ENCODE measurements at regions not wholly inside any gene's neighbourhood (a gene's known extent, or its start where the extent isn't known, plus 50 kb on each side); places are given as distances from the start of the nearest gene placed in this dataset.

- DNase-seq (ENCODE audit: low read depth in 2 of 2): no peak
These were observed 393.9 kb downstream of the BCL11A start for GRCh38 chr2:60159519-60159918.

- no peak for DNase-seq (ENCODE audit: low read depth in 2 of 2)
These were observed 395.2 kb downstream of the BCL11A start for GRCh38 chr2:60158262-60158661.

- no peak for DNase-seq (ENCODE audit: low read depth in 2 of 2)
These were observed 396.2 kb downstream of the BCL11A start for GRCh38 chr2:60157283-60157682.

- DNase-seq (ENCODE audit: low read depth in 2 of 2): no peak
These were observed 399.3 kb downstream of the BCL11A start for GRCh38 chr2:60154142-60154541.

- DNase-seq (ENCODE audit: low read depth in 2 of 2): peak in 1 of 2 donors; percentile 3
These were observed 401.1 kb downstream of the BCL11A start for GRCh38 chr2:60152226-60152833.

- no peak for DNase-seq (ENCODE audit: low read depth in 2 of 2)
These were observed 404.3 kb downstream of the BCL11A start for GRCh38 chr2:60149176-60149575.

- DNase-seq (ENCODE audit: low read depth in 2 of 2): no peak
These were observed 404.7 kb downstream of the BCL11A start for GRCh38 chr2:60148716-60149115.

GRCh38 chr2:60140185-60140584 is 413.3 kb downstream of the BCL11A start:
- DNase-seq (ENCODE audit: low read depth in 2 of 2): no peak

GRCh38 chr2:60136913-60137312 is 416.5 kb downstream of the BCL11A start:
- DNase-seq (ENCODE audit: low read depth in 2 of 2): no peak

- DNase-seq (ENCODE audit: low read depth in 2 of 2): no peak
These were observed 426.3 kb downstream of the BCL11A start for GRCh38 chr2:60127191-60127590.

GRCh38 chr2:60125611-60126426 is 427.6 kb downstream of the BCL11A start:
- no peak for DNase-seq (ENCODE audit: low read depth in 2 of 2)

- DNase-seq (ENCODE audit: low read depth in 2 of 2): no peak
These were observed 433.7 kb downstream of the BCL11A start for GRCh38 chr2:60119778-60120177.

- DNase-seq (ENCODE audit: low read depth in 2 of 2): no peak
These were observed 434.5 kb downstream of the BCL11A start for GRCh38 chr2:60118917-60119316.

GRCh38 chr2:60118061-60118460 is 435.4 kb downstream of the BCL11A start:
- no peak for DNase-seq (ENCODE audit: low read depth in 2 of 2)

- no peak for DNase-seq (ENCODE audit: low read depth in 2 of 2)
These were observed 437.1 kb downstream of the BCL11A start for GRCh38 chr2:60116161-60116875.

- no peak for DNase-seq (ENCODE audit: low read depth in 2 of 2)
These were observed 443.7 kb downstream of the BCL11A start for GRCh38 chr2:60109744-60110143.

GRCh38 chr2:60106836-60107529 is 446.5 kb downstream of the BCL11A start:
- no peak for DNase-seq (ENCODE audit: low read depth in 2 of 2)

GRCh38 chr2:60105906-60106305 is 447.5 kb downstream of the BCL11A start:
- no peak for DNase-seq (ENCODE audit: low read depth in 2 of 2)

- DNase-seq (ENCODE audit: low read depth in 2 of 2): no peak
These were observed 448.6 kb downstream of the BCL11A start for GRCh38 chr2:60104514-60105505.

- DNase-seq (ENCODE audit: low read depth in 2 of 2): no peak
These were observed 453.4 kb downstream of the BCL11A start for GRCh38 chr2:60100034-60100433.

GRCh38 chr2:60098996-60099395 is 454.5 kb downstream of the BCL11A start:
- no peak for DNase-seq (ENCODE audit: low read depth in 2 of 2)

All from stimulated activated CD4-positive, alpha-beta T cell treated with anti-CD3 and anti-CD28 coated beads, Interleukin-1b, Interleukin-23, amount 100 ng/mL, for 4 hours (primary cell).